ENCODE measurements at regions not wholly inside any gene's neighbourhood (a gene's known extent, or its start where the extent isn't known, plus 50 kb on each side); places are given as distances from the start of the nearest gene placed in this dataset.
"Not testable (repeated sequence)": the region's sequence is repeated elsewhere in the genome, so short reads cannot be mapped to it uniquely, and the experiment has no call there.

DNA sequence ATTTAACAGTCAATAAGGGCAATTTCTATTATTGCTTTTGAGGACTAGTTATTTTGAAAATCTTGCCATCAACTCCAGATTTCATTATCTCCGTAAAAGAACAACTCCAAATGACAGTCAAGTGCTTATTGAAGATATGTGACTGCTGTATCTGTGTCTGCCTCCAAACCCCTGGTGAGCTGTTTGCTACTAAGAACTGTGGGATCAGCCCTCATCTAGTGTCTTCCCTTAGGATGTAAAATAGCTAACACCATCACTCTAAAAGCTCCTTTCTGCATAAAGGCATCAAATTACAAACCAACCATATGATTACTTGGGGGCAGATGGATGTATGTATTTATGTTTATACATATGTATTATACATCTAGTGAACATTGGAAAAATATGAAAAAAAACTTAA is 70.8 kb upstream of the SLC13A1 start:
- TF ChIP-seq, protein P1, sequence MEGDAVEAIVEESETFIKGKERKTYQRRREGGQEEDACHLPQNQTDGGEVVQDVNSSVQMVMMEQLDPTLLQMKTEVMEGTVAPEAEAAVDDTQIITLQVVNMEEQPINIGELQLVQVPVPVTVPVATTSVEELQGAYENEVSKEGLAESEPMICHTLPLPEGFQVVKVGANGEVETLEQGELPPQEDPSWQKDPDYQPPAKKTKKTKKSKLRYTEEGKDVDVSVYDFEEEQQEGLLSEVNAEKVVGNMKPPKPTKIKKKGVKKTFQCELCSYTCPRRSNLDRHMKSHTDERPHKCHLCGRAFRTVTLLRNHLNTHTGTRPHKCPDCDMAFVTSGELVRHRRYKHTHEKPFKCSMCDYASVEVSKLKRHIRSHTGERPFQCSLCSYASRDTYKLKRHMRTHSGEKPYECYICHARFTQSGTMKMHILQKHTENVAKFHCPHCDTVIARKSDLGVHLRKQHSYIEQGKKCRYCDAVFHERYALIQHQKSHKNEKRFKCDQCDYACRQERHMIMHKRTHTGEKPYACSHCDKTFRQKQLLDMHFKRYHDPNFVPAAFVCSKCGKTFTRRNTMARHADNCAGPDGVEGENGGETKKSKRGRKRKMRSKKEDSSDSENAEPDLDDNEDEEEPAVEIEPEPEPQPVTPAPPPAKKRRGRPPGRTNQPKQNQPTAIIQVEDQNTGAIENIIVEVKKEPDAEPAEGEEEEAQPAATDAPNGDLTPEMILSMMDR (IDR thresholded peaks at IDR 0.05; ENCODE audit: insufficient read depth, low read depth, low read length, missing control alignments), result no peak
- DNase-seq (ENCODE audit: low read depth), result no peak
- H3K4me3 ChIP-seq (ENCODE audit: low read depth, low read length), result no peak overlapping the region

DNA sequence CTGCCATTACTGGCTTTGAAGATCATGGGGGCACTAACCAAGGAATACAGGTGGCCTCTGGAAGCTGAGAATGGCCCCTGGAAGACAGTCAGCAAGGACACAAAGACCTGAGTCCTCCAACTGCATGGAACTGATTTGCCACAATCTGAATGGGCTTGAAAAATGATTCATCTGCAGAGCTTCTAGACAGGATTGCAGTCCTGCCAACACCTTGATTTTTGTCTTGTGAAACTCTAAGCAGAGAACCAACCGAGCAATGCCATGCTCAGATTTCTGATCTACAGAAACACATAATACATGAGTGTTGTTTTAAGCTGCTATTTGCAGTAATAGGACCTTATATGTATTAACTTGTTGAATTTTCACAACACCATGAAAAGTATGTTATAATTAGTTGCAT is 66.1 kb upstream of the SLC13A1 start:
- DNase-seq (ENCODE audit: low read depth), result no peak
- TF ChIP-seq, protein P1 (IDR thresholded peaks at IDR 0.05; ENCODE audit: insufficient read depth, low read depth, low read length, missing control alignments), result no peak
- no peak overlapping the region for H3K4me3 ChIP-seq (ENCODE audit: low read depth, low read length)

DNA sequence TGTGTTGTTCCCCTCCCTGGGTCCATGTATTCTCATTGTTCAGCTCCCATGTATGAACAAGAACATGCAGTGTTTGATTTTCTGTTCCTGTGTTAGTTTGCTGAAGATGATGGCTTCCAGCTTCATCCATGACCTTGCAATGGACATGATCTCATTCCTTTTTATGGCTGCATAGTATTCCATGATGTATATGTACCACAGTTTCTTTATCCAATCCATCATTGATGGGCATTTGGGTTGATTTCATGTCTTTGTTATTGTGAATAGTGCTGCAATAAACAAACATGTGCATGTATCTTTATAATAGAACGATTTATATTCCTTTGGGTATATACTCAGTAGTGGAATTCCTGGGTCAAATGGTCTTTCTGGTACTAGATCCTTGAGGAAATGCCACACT is 65.1 kb upstream of the SLC13A1 start:
- DNase-seq (ENCODE audit: low read depth); H3K4me3 ChIP-seq (ENCODE audit: low read depth, low read length): not testable (repeated sequence)

DNA sequence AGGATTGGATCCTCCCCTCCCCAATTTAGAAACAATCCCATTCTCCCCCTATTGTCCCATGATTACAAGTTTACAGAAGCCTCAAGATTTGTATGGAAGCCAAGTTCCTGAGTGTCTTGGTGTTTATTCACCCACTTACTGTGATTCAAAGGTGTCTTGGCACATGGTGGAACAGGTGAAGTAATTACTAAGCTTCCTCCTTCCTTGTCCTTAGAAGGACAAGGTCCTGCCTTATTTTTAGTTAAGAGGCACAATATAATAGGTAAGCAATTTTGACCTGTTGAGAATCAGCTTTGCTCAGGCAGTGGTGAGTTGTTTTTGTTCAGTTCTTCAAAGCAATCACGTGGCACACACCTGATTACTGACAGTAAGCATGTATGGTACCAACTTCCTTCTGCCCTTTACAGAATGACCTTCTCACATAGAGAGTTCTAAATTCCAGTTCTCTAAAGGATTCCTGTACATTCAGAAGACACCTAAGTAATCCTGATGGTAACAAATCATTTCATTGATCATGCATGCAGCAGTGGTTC is 60.7 kb upstream of the SLC13A1 start:
- H3K4me3 ChIP-seq (ENCODE audit: low read depth, low read length), result no peak overlapping the region
- DNase-seq (ENCODE audit: low read depth), result no peak
- TF ChIP-seq, protein P1 (IDR thresholded peaks at IDR 0.05; ENCODE audit: insufficient read depth, low read depth, low read length, missing control alignments), result no peak

DNA sequence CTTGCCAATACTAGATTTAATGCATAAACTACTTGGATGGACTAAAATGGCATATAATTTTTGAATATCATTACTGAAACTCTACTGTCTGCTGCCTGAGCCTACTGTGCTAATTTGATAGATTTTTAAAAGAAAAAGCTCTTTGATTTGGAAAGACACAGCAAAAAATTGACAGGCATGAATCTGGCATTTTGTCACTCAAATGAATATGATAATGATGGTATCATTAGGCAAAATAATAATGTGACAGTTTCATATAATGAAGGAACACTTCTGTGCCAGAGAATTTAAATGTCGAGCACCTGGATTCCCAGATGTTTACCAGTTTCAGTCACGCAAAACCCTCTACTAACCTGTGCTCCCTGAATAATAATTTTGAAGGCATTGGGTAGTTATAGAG is 60.0 kb upstream of the SLC13A1 start:
- no peak for DNase-seq (ENCODE audit: low read depth)
- no peak overlapping the region for H3K4me3 ChIP-seq (ENCODE audit: low read depth, low read length)
- TF ChIP-seq, protein P1 (IDR thresholded peaks at IDR 0.05; ENCODE audit: insufficient read depth, low read depth, low read length, missing control alignments), result no peak
